HFFc6 (cell line): ENCODE measurements at regions not wholly inside any gene's neighbourhood (a gene's known extent, or its start where the extent isn't known, plus 50 kb on each side); places are given as distances from the start of the nearest gene placed in this dataset.

Experiments
- DNase-seq: peaks from one replicate; pipeline ENCODE4 v3.0.0-alpha.2; 2018
- H3K27ac Mint-ChIP-seq: 2 replicates; pipeline ENCODE4 v1.8.0; 2020; ENCODE audit warnings: mild to moderate bottlenecking, mixed read lengths
- H3K27me3 Mint-ChIP-seq: 2 replicates; pipeline ENCODE4 v1.8.0; 2021; ENCODE audit warnings: mild to moderate bottlenecking, moderate library complexity, mixed read lengths; ENCODE audit not compliant: insufficient read depth
- H3K36me3 Mint-ChIP-seq: 2 replicates; pipeline ENCODE4 v1.8.0; 2021; ENCODE audit warnings: low read depth, mixed read lengths
- H3K4me1 Mint-ChIP-seq: 2 replicates; pipeline ENCODE4 v1.8.0; 2020; ENCODE audit warnings: low read depth, mixed read lengths
- H3K4me3 Mint-ChIP-seq: 2 replicates; pipeline ENCODE4 v1.8.0; 2020; ENCODE audit warnings: mild to moderate bottlenecking, moderate library complexity, mixed read lengths
- H3K9me3 Mint-ChIP-seq: 2 replicates; pipeline ENCODE4 v1.8.0; 2020; ENCODE audit warnings: mild to moderate bottlenecking, mixed read lengths
- TF ChIP-seq, protein P1 (sequence below): fragments of 200-600 bp; sonication (generic); IDR thresholded peaks from 2 replicates; pipeline ENCODE4 v1.5.0; 2021; ENCODE audit warnings: antibody characterized with exemption, mild to moderate bottlenecking

DNA sequence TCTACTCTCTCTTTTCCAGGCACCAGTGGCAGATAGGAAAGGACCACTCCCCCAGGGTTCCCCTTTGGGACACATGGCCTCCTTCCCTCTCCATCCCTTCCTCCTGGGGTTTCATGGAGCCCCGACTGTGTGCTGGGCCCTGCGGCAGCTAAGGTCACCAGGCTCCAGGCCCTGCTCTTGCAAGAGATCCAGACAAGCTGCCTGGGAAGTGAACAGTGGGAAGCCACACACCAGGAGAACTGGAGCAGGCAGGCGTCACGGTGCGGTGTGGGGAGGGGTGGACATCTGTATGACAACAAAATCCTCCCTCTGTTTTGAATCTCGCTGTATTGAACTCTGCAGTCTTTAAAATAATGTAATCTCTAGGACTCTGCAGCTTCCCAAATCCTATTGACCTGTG is 330.1 kb downstream of the UQCRFS1 start:
- H3K4me1 Mint-ChIP-seq, result peaks cover 13% of the 10 kb centered on the region
- peaks cover 9% of the 10 kb centered on the region for H3K27me3 Mint-ChIP-seq
- TF ChIP-seq, protein P1, sequence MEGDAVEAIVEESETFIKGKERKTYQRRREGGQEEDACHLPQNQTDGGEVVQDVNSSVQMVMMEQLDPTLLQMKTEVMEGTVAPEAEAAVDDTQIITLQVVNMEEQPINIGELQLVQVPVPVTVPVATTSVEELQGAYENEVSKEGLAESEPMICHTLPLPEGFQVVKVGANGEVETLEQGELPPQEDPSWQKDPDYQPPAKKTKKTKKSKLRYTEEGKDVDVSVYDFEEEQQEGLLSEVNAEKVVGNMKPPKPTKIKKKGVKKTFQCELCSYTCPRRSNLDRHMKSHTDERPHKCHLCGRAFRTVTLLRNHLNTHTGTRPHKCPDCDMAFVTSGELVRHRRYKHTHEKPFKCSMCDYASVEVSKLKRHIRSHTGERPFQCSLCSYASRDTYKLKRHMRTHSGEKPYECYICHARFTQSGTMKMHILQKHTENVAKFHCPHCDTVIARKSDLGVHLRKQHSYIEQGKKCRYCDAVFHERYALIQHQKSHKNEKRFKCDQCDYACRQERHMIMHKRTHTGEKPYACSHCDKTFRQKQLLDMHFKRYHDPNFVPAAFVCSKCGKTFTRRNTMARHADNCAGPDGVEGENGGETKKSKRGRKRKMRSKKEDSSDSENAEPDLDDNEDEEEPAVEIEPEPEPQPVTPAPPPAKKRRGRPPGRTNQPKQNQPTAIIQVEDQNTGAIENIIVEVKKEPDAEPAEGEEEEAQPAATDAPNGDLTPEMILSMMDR, result no peak
- H3K36me3 Mint-ChIP-seq, result no peaks in the 10 kb centered on the region
- no peak overlapping the region for H3K27ac Mint-ChIP-seq
- H3K4me3 Mint-ChIP-seq, result no peak overlapping the region
- DNase-seq, result no peak
- H3K9me3 Mint-ChIP-seq, result no peaks in the 10 kb centered on the region

DNA sequence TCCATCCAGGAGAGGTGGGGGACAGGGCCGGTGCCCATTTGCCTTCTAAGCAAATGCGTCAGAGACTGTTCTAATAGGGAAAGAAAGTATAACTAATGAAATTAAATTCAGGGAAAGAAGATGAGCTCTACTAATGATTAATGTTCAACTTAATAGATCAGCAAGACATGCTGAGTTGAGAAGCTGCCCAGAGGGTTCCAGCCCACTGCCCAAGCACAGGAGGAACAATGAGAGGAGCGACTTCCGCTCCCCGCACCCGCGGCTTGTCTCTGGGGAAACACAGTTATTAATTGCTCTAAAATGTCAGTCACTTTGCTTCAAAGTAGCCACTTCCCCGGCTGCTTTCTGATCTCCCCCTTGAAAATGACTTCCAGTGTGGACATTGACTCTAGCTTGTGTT is 331.3 kb downstream of the UQCRFS1 start:
- no peak for DNase-seq
- TF ChIP-seq, protein P1, result no peak
- Mint-ChIP-seq H3K27ac (no peak overlapping the region), H3K4me3 (no peak overlapping the region), H3K36me3 (no peaks in the 10 kb centered on the region), H3K9me3 (no peaks in the 10 kb centered on the region), H3K4me1 (peaks cover 13% of the 10 kb centered on the region), H3K27me3 (peaks cover 9% of the 10 kb centered on the region)

DNA sequence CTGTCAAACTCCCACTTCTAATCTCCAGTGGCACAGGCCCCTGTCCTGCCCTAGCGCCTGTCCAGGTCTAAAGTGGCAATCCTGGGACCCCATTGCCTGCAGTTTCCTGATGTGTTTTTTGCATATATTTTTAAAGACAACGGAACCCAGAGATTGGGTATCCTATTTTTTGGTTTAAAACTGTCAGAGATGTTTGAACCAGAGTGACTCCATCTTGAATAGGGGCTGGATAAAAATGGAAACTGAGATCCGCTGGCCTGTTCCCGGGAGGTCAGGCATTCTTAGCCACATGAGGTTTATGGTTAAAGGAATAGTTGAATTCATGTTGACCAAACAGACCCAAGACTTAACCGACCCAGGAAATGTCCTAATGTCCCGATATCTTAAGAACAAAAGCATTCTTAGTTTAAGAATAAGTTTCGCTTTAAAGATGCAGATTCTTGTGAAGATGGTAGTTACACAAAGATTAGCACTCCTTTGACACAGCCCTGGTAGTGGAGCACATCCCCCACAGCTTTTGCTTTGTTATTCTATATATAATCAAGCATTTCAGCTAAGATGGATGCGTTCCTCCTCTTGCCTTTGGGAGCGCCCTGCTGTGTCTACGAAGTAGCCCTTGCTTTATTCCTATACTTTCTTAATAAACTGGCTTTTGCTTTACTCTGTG is 332.1 kb downstream of the UQCRFS1 start:
- DNase-seq, result no peak
- H3K4me1 Mint-ChIP-seq, result peaks cover 13% of the 10 kb centered on the region
- H3K36me3 Mint-ChIP-seq, result no peaks in the 10 kb centered on the region
- H3K27me3 Mint-ChIP-seq, result peaks cover 4% of the 10 kb centered on the region
- no peaks in the 10 kb centered on the region for H3K9me3 Mint-ChIP-seq
- TF ChIP-seq, protein P1, result no peak
- H3K4me3 Mint-ChIP-seq, result no peak overlapping the region
- no peak overlapping the region for H3K27ac Mint-ChIP-seq

DNA sequence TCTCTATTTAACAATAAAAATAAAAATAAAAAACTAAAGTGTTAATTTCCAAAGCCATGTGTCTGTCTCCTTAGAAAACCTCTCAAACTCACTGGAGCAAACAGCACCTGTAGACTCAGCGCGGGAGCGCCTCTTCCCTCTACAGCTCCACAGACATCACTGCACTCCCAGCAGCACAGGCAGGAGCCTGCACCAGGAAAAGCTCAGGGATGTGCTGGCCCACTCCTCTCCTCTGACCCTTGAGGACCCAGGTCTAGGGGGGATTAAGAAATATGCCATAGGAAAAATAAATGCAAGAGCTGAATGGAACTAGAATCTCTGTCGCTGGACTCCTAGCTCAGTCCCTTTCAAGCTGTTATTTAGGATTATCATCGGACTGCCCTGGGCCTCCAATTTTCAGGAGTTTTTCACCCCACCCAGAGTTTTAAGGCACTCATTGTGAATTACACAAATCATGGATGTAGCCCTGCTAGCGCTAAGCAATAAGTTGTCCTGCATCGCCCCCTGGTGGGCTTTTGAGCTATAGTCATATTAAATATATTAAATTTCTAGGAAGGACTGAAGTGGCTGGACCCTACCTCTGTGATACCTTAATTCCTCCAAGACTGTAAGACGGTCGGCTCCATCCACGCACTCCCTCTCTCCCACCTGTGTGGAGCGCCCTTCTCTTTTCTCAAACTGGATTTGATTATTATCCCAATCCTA is 333.9 kb downstream of the UQCRFS1 start:
- Mint-ChIP-seq H3K27ac (no peak overlapping the region), H3K9me3 (no peaks in the 10 kb centered on the region), H3K27me3 (peaks cover 4% of the 10 kb centered on the region), H3K36me3 (no peaks in the 10 kb centered on the region), H3K4me3 (no peak overlapping the region), H3K4me1 (peaks cover 13% of the 10 kb centered on the region)
- TF ChIP-seq, protein P1, result peak; percentile 92
- peak; percentile 49 for DNase-seq

DNA sequence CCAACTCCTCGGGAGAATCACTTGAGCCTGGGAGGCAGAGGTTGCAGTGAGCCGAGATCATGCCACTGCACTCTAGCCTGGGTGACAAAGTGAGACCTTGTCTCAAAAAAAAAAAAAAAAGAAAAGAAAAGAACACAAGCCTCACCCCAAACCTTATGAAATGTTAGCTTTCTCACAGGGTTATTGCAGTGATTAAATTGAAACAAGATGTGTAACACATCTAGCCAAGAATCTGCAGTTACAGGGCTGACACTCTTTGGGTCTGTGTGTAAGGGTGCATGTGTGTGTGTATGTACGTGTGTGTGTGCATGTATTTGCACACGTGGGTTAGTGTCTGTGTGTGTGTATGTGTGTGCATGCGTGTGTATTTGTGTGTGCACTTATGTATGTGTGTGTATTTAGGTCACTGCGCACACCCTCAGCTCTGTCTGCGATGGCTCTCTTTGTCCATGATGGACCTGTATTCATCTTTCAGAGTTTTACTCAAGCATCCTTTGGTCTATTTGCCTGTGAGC is 336.3 kb downstream of the UQCRFS1 start:
- Mint-ChIP-seq H3K4me1 (no peaks in the 10 kb centered on the region), H3K36me3 (no peaks in the 10 kb centered on the region), H3K27me3 (peaks cover 9% of the 10 kb centered on the region), H3K27ac (no peak overlapping the region), H3K9me3 (no peaks in the 10 kb centered on the region), H3K4me3 (no peak overlapping the region)
- TF ChIP-seq, protein P1, result no peak
- DNase-seq, result no peak
